Trophoblast cell (in vitro differentiated cells and primary cell): ENCODE measurements at regions not wholly inside any gene's neighbourhood (a gene's known extent, or its start where the extent isn't known, plus 50 kb on each side); places are given as distances from the start of the nearest gene placed in this dataset.
A peak's percentile ranks its signal among the peaks of the same experiment; 100 is the strongest.

Source experiments
- DNase-seq, 2 donors: peaks; one replicate each; pipeline ENCODE4 v3.0.0-alpha.2; 2016
- H2AFZ ChIP-seq: 2 replicates; pipeline ENCODE4 v1.6.1; 2013; ENCODE audit warnings: low read length, moderate library complexity, mild to moderate bottlenecking; ENCODE audit not compliant: insufficient read depth, poor library complexity
- H2AK5ac ChIP-seq: 2 replicates; pipeline ENCODE4 v1.6.1; 2013; ENCODE audit warnings: mild to moderate bottlenecking, low read length
- H2BK120ac ChIP-seq: 2 replicates; pipeline ENCODE4 v1.6.1; 2013; ENCODE audit warnings: low read length, mild to moderate bottlenecking, moderate library complexity; ENCODE audit not compliant: insufficient read depth, poor library complexity
- H2BK12ac ChIP-seq: 2 replicates; pipeline ENCODE4 v1.6.1; 2013; ENCODE audit warnings: mild to moderate bottlenecking, low read length, moderate library complexity
- H2BK5ac ChIP-seq: 2 replicates; pipeline ENCODE4 v1.6.1; 2013; ENCODE audit warnings: low read length, low read depth, moderate library complexity, mild to moderate bottlenecking; ENCODE audit not compliant: poor library complexity
- H3K14ac ChIP-seq: 2 replicates; pipeline ENCODE4 v1.6.1; 2013; ENCODE audit warnings: mild to moderate bottlenecking, low read length
- H3K18ac ChIP-seq: 2 replicates; pipeline ENCODE4 v1.6.1; 2013; ENCODE audit warnings: mild to moderate bottlenecking, low read length
- H3K23ac ChIP-seq: 2 replicates; pipeline ENCODE4 v1.6.1; 2013; ENCODE audit warnings: low read length
- H3K27ac ChIP-seq: 2 replicates; pipeline ENCODE4 v1.5.1; 2013; ENCODE audit warnings: low read depth, mild to moderate bottlenecking, inconsistent platforms, low read length, moderate library complexity
- H3K27me3 ChIP-seq: 2 replicates; pipeline ENCODE4 v1.6.1; 2013; ENCODE audit warnings: inconsistent platforms, mild to moderate bottlenecking, low read length, moderate library complexity; ENCODE audit not compliant: insufficient read depth
- H3K36me3 ChIP-seq, 2 experiments: 1 replicate in 1 of 2; 2 replicates in 1 of 2; pipeline ENCODE4 v1.6.1; 2013; ENCODE audit warnings: low read length in 2 of 2, mild to moderate bottlenecking in 2 of 2, moderate library complexity in 1 of 2; ENCODE audit not compliant: insufficient read depth in 2 of 2, control insufficient read depth in 1 of 2
- H3K4ac ChIP-seq: 2 replicates; pipeline ENCODE4 v1.6.1; 2013; ENCODE audit warnings: low read depth, mild to moderate bottlenecking, low read length, moderate library complexity
- H3K4me1 ChIP-seq, 2 experiments: 1 replicate in 1 of 2; 2 replicates in 1 of 2; pipeline ENCODE4 v1.6.1; 2013; ENCODE audit warnings: low read length in 2 of 2, mild to moderate bottlenecking in 2 of 2, moderate library complexity in 1 of 2; ENCODE audit not compliant: insufficient read depth in 2 of 2, control insufficient read depth in 1 of 2
- H3K4me2 ChIP-seq: 2 replicates; pipeline ENCODE4 v1.6.1; 2013; ENCODE audit warnings: inconsistent platforms, mild to moderate bottlenecking, low read length, moderate library complexity
- H3K4me3 ChIP-seq: 2 replicates; pipeline ENCODE4 v1.5.1; 2013; ENCODE audit warnings: mild to moderate bottlenecking, low read depth, low read length, inconsistent platforms
- H3K79me1 ChIP-seq: one replicate; pipeline ENCODE4 v1.6.1; 2013; ENCODE audit warnings: low read length
- H3K79me2 ChIP-seq: 2 replicates; pipeline ENCODE4 v1.6.1; 2013; ENCODE audit warnings: low read length, mild to moderate bottlenecking; ENCODE audit not compliant: control insufficient read depth, insufficient read depth, poor library complexity
- H3K9ac ChIP-seq: 2 replicates; pipeline ENCODE4 v1.6.1; 2013; ENCODE audit warnings: mild to moderate bottlenecking, low read length
- H3K9me3 ChIP-seq: 2 replicates; pipeline ENCODE4 v1.6.1; 2013; ENCODE audit warnings: low read depth, mild to moderate bottlenecking, control low read depth, inconsistent platforms, low read length; ENCODE audit not compliant: insufficient read depth
- H4K12ac ChIP-seq: 2 replicates; pipeline ENCODE4 v1.6.1; 2013; ENCODE audit warnings: low read depth, mild to moderate bottlenecking, low read length, moderate library complexity
- H4K8ac ChIP-seq: 2 replicates; pipeline ENCODE4 v1.6.1; 2013; ENCODE audit warnings: low read depth, mild to moderate bottlenecking, low read length, moderate library complexity
- H4K91ac ChIP-seq: one replicate; pipeline ENCODE4 v1.6.1; 2013; ENCODE audit warnings: low read depth, mild to moderate bottlenecking, low read length, moderate library complexity
- WGBS: extraction: QIAGEN DNeasy Blood & Tissue Kit; methylation state at CpG from one replicate; pipeline ENCODE4 v1.1.7; 2013; ENCODE audit warnings: missing lambda C conversion rate; ENCODE audit not compliant: insufficient read length, insufficient coverage; ENCODE audit errors: extremely low coverage; 5-methylcytosine and 5-hydroxymethylcytosine counted together

- Histone ChIP-seq H2AK5ac (no peak overlapping the region), H4K12ac (no peak overlapping the region), H4K8ac (no peak overlapping the region), H3K36me3 (no peaks in the 10 kb centered on the region), H3K9me3 (no peaks in the 10 kb centered on the region), H3K4me1 (peaks cover 5 to 20% of the 10 kb centered on the region in 2 experiments), H3K9ac (no peak overlapping the region), H2BK5ac (no peak overlapping the region), H4K91ac (peak overlapping the region; percentile 2), H3K4me3 (no peak overlapping the region), H3K4ac (no peak overlapping the region), H2BK120ac (no peak overlapping the region), H3K14ac (no peak overlapping the region), H3K4me2 (no peak overlapping the region), H3K23ac (no peak overlapping the region), H3K27me3 (no peaks in the 10 kb centered on the region), H3K79me2 (no peaks in the 10 kb centered on the region), H2BK12ac (no peak overlapping the region), H3K27ac (no peak overlapping the region), H3K18ac (no peak overlapping the region), H2AFZ (no peak overlapping the region), H3K79me1 (peaks cover 12% of the 10 kb centered on the region)
- WGBS, result no CpG with 5 or more reads among the region's 4 CpGs
- DNase-seq, result no peak
Observed at GRCh38 chr2:37796481-37796880, 125.0 kb upstream of the CDC42EP3 start.

- no peak overlapping the region for H4K12ac ChIP-seq
- WGBS, result no CpG with 5 or more reads among the region's 3 CpGs
- no peak overlapping the region for H4K8ac ChIP-seq
- no peaks in the 10 kb centered on the region for H3K27me3 ChIP-seq
- H2BK12ac ChIP-seq, result peak overlapping the region; percentile 76
- H2AK5ac ChIP-seq, result no peak overlapping the region
- H3K79me2 ChIP-seq, result no peaks in the 10 kb centered on the region
- no peak overlapping the region for H3K27ac ChIP-seq
- H3K9ac ChIP-seq, result no peak overlapping the region
- no peak overlapping the region for H3K4ac ChIP-seq
- no peaks in the 10 kb centered on the region for H3K36me3 ChIP-seq
- no peak overlapping the region for H4K91ac ChIP-seq
- no peak overlapping the region for H2BK5ac ChIP-seq
- no peak overlapping the region for H2AFZ ChIP-seq
- no peak for DNase-seq
- no peak overlapping the region for H3K14ac ChIP-seq
- no peak overlapping the region for H3K4me2 ChIP-seq
- peaks cover 15% of the 10 kb centered on the region for H3K79me1 ChIP-seq
- no peak overlapping the region for H2BK120ac ChIP-seq
- no peaks in the 10 kb centered on the region for H3K9me3 ChIP-seq
- peaks cover 5 to 22% of the 10 kb centered on the region in 2 experiments for H3K4me1 ChIP-seq
- H3K23ac ChIP-seq, result no peak overlapping the region
- no peak overlapping the region for H3K18ac ChIP-seq
- no peak overlapping the region for H3K4me3 ChIP-seq
Observed at GRCh38 chr2:37797081-37797480, 125.6 kb upstream of the CDC42EP3 start.

- no peak overlapping the region for H2AFZ ChIP-seq
- H3K23ac ChIP-seq, result peak overlapping the region; percentile 42
- no peak overlapping the region for H3K4me3 ChIP-seq
- H3K36me3 ChIP-seq, result no peaks in the 10 kb centered on the region
- no peak for DNase-seq
- no peak overlapping the region for H3K18ac ChIP-seq
- H2BK5ac ChIP-seq, result peak overlapping the region; percentile 6
- no peak overlapping the region for H4K8ac ChIP-seq
- peak overlapping the region; percentile 10 for H2BK120ac ChIP-seq
- peak overlapping the region; percentile 86 for H2BK12ac ChIP-seq
- no peak overlapping the region for H4K12ac ChIP-seq
- H4K91ac ChIP-seq, result peak overlapping the region; percentile 46
- peaks cover 16% of the 10 kb centered on the region for H3K79me1 ChIP-seq
- H3K9me3 ChIP-seq, result no peaks in the 10 kb centered on the region
- H3K14ac ChIP-seq, result peak overlapping the region; percentile 73
- peaks cover 8 to 24% of the 10 kb centered on the region in 2 experiments for H3K4me1 ChIP-seq
- no peak overlapping the region for H3K4me2 ChIP-seq
- H3K4ac ChIP-seq, result no peak overlapping the region
- H3K79me2 ChIP-seq, result no peaks in the 10 kb centered on the region
- peak overlapping the region; percentile 29 for H2AK5ac ChIP-seq
- no peak overlapping the region for H3K9ac ChIP-seq
- H3K27ac ChIP-seq, result no peak overlapping the region
- no peaks in the 10 kb centered on the region for H3K27me3 ChIP-seq
Observed at GRCh38 chr2:37798315-37799005, 126.6 kb upstream of the RMDN2 start.

GRCh38 chr2:37800176-37800858 lies 124.8 kb upstream of the RMDN2 start:
- Histone ChIP-seq H3K27me3 (no peaks in the 10 kb centered on the region), H2BK5ac (no peak overlapping the region), H3K4me1 (peaks cover 9 to 26% of the 10 kb centered on the region in 2 experiments), H3K79me2 (no peaks in the 10 kb centered on the region), H3K9ac (no peak overlapping the region), H2BK120ac (peak overlapping the region; percentile 2), H2AK5ac (no peak overlapping the region), H4K12ac (no peak overlapping the region), H2AFZ (no peak overlapping the region), H3K4me2 (no peak overlapping the region), H3K36me3 (no peaks in the 10 kb centered on the region), H3K4me3 (no peak overlapping the region), H3K14ac (no peak overlapping the region), H2BK12ac (peak overlapping the region; percentile 90), H3K27ac (no peak overlapping the region), H3K23ac (no peak overlapping the region), H3K4ac (no peak overlapping the region), H3K9me3 (no peaks in the 10 kb centered on the region), H4K91ac (peak overlapping the region; percentile 45), H3K79me1 (peaks cover 17% of the 10 kb centered on the region), H4K8ac (no peak overlapping the region), H3K18ac (no peak overlapping the region)
- no peak for DNase-seq
- no CpG with 5 or more reads among the region's 2 CpGs for WGBS
